ENCODE measurements at regions not wholly inside any gene's neighbourhood (a gene's known extent, or its start where the extent isn't known, plus 50 kb on each side); places are given as distances from the start of the nearest gene placed in this dataset.

GRCh38 chr7:115682507-115682906, 348.1 kb downstream of the TFEC start:
- Histone ChIP-seq H3K9me3 (ENCODE audit: control insufficient read depth, insufficient read depth, low read length) (no peaks in the 10 kb centered on the region), H4K20me1 (ENCODE audit: control insufficient read depth, insufficient read depth, low read depth, low read length) (no peaks in the 10 kb centered on the region), H3K9me2 (replicated peaks; ENCODE audit: control insufficient read depth, low read length) (no peaks in the 10 kb centered on the region), H3K27me3 (ENCODE audit: control insufficient read depth, low read length) (no peaks in the 10 kb centered on the region), H3K36me3 (ENCODE audit: control insufficient read depth, low read length) (no peaks in the 10 kb centered on the region), H3K79me2 (ENCODE audit: control insufficient read depth, low read length) (no peaks in the 10 kb centered on the region), H3K27ac (ENCODE audit: low read depth, low read length) (no peak overlapping the region), H3K4me2 (ENCODE audit: low read length) (no peak overlapping the region), H3F3A (ENCODE audit: control insufficient read depth, insufficient read depth) (no peaks in the 10 kb centered on the region), H3K4me3 (ENCODE audit: low read length) (no peak overlapping the region), H3K4me1 (ENCODE audit: control insufficient read depth, low read length) (no peaks in the 10 kb centered on the region)
- TF ChIP-seq CTCF (IDR thresholded peaks at IDR 0.05; ENCODE audit: low read depth, low read length, poor library complexity, severe bottlenecking) (no peak), EZH2phosphoT487 (IDR thresholded peaks at IDR 0.05; ENCODE audit: borderline replicate concordance, low read length) (no peak)

GRCh38 chr7:115680921-115681320, 349.6 kb downstream of the TFEC start:
- Histone ChIP-seq H3K4me1 (ENCODE audit: control insufficient read depth, low read length) (no peaks in the 10 kb centered on the region), H3K79me2 (ENCODE audit: control insufficient read depth, low read length) (no peaks in the 10 kb centered on the region), H3K4me2 (ENCODE audit: low read length) (no peak overlapping the region), H3K9me3 (ENCODE audit: control insufficient read depth, insufficient read depth, low read length) (no peaks in the 10 kb centered on the region), H3K36me3 (ENCODE audit: control insufficient read depth, low read length) (no peaks in the 10 kb centered on the region), H3K9me2 (replicated peaks; ENCODE audit: control insufficient read depth, low read length) (no peaks in the 10 kb centered on the region), H4K20me1 (ENCODE audit: control insufficient read depth, insufficient read depth, low read depth, low read length) (no peaks in the 10 kb centered on the region), H3K27me3 (ENCODE audit: control insufficient read depth, low read length) (peaks cover 9% of the 10 kb centered on the region), H3F3A (ENCODE audit: control insufficient read depth, insufficient read depth) (no peaks in the 10 kb centered on the region), H3K4me3 (ENCODE audit: low read length) (no peak overlapping the region), H3K27ac (ENCODE audit: low read depth, low read length) (no peak overlapping the region)
- TF ChIP-seq CTCF (IDR thresholded peaks at IDR 0.05; ENCODE audit: low read depth, low read length, poor library complexity, severe bottlenecking) (no peak), EZH2phosphoT487 (IDR thresholded peaks at IDR 0.05; ENCODE audit: borderline replicate concordance, low read length) (no peak)

- Histone ChIP-seq H3K27ac (ENCODE audit: low read depth, low read length) (no peak overlapping the region), H3K27me3 (ENCODE audit: control insufficient read depth, low read length) (peaks cover 15% of the 10 kb centered on the region), H3K9me3 (ENCODE audit: control insufficient read depth, insufficient read depth, low read length) (no peaks in the 10 kb centered on the region), H3K9me2 (replicated peaks; ENCODE audit: control insufficient read depth, low read length) (no peaks in the 10 kb centered on the region), H3K79me2 (ENCODE audit: control insufficient read depth, low read length) (no peaks in the 10 kb centered on the region), H3F3A (ENCODE audit: control insufficient read depth, insufficient read depth) (no peaks in the 10 kb centered on the region), H4K20me1 (ENCODE audit: control insufficient read depth, insufficient read depth, low read depth, low read length) (no peaks in the 10 kb centered on the region), H3K36me3 (ENCODE audit: control insufficient read depth, low read length) (no peaks in the 10 kb centered on the region), H3K4me3 (ENCODE audit: low read length) (no peak overlapping the region), H3K4me2 (ENCODE audit: low read length) (no peak overlapping the region), H3K4me1 (ENCODE audit: control insufficient read depth, low read length) (no peaks in the 10 kb centered on the region)
- no peak for TF ChIP-seq EZH2phosphoT487 (IDR thresholded peaks at IDR 0.05; ENCODE audit: borderline replicate concordance, low read length)
- TF ChIP-seq CTCF (IDR thresholded peaks at IDR 0.05; ENCODE audit: low read depth, low read length, poor library complexity, severe bottlenecking), result peak; percentile 63
Measured at GRCh38 chr7:115679976-115680375, 350.6 kb downstream of the TFEC start.

GRCh38 chr7:115679423-115679822, 351.1 kb downstream of the TFEC start:
- Histone ChIP-seq H3K27ac (ENCODE audit: low read depth, low read length) (no peak overlapping the region), H3K27me3 (ENCODE audit: control insufficient read depth, low read length) (peaks cover 15% of the 10 kb centered on the region), H3K4me1 (ENCODE audit: control insufficient read depth, low read length) (no peaks in the 10 kb centered on the region), H3K36me3 (ENCODE audit: control insufficient read depth, low read length) (no peaks in the 10 kb centered on the region), H3K4me2 (ENCODE audit: low read length) (no peak overlapping the region), H3K79me2 (ENCODE audit: control insufficient read depth, low read length) (no peaks in the 10 kb centered on the region), H3K9me3 (ENCODE audit: control insufficient read depth, insufficient read depth, low read length) (no peaks in the 10 kb centered on the region), H3K4me3 (ENCODE audit: low read length) (no peak overlapping the region), H4K20me1 (ENCODE audit: control insufficient read depth, insufficient read depth, low read depth, low read length) (no peaks in the 10 kb centered on the region), H3K9me2 (replicated peaks; ENCODE audit: control insufficient read depth, low read length) (no peaks in the 10 kb centered on the region), H3F3A (ENCODE audit: control insufficient read depth, insufficient read depth) (no peaks in the 10 kb centered on the region)
- no peak for TF ChIP-seq CTCF (IDR thresholded peaks at IDR 0.05; ENCODE audit: low read depth, low read length, poor library complexity, severe bottlenecking)
- TF ChIP-seq EZH2phosphoT487 (IDR thresholded peaks at IDR 0.05; ENCODE audit: borderline replicate concordance, low read length), result no peak
